NCI-H446 (cell line): ENCODE measurements at regions not wholly inside any gene's neighbourhood (a gene's known extent, or its start where the extent isn't known, plus 50 kb on each side); places are given as distances from the start of the nearest gene placed in this dataset.
"Not testable (repeated sequence)": the region's sequence is repeated elsewhere in the genome, so short reads cannot be mapped to it uniquely, and the experiment has no call there.

ENCODE experiments used
- DNase-seq, 2 experiments: peaks; one replicate each; lab custom pipeline; 2025; lab: John Stamatoyannopoulos, UW

GRCh38 chr2:152273732-152274260 lies 61.2 kb upstream of the FMNL2 start:
- not testable (repeated sequence) for DNase-seq

GRCh38 chr2:152277896-152278295 lies 57.1 kb upstream of the FMNL2 start:
- DNase-seq, result not testable (repeated sequence)

GRCh38 chr2:152278526-152278925 lies 56.4 kb upstream of the FMNL2 start:
- no peak for DNase-seq

GRCh38 chr2:152279367-152279766 lies 55.6 kb upstream of the FMNL2 start:
- DNase-seq, result not testable (repeated sequence)

- no peak for DNase-seq
Measured at GRCh38 chr2:152280780-152281179, 54.2 kb upstream of the FMNL2 start.

DNA sequence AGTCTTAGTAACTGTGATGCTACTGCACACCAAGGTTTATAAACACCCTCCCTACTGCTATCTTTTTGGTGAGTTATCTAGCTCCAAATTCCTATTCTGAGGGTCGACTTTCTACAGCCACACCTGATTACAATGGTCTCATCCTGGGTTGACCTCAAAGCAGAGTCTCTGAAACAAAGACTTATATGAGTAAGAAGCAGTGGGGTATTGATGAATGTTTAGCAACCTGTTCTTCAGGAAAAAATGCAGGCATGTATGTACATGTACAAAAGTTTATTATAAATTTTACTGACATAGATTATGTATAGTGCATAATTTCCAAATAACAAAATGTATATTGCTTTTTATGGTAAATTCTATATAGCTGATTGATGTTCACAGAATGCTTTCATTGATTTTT lies 51.6 kb upstream of the FMNL2 start:
- DNase-seq, result no peak

DNA sequence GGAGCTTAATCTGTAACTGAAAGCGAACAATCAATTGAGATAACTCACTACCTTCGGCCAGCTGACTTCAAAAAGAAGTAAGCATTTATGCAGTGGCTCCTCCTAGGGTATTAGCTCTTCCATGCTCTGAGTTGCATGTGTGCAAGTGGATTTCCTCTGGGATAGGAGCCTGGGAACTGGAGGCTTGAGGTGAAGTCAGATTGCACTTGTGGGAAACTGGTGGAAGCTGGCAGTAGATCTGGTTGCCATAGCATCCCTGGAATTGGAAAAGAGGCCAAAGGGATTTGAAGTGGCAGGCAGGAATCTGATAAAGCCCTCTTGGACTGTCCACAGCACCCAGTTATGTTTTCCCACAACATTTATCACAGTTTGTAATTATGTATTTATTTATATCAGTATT lies 50.6 kb upstream of the FMNL2 start:
- DNase-seq, result peak in 1 of 2 experiments; percentile 34
